Vagina (tissue), 2 donors: ENCODE measurements at regions not wholly inside any gene's neighbourhood (a gene's known extent, or its start where the extent isn't known, plus 50 kb on each side); places are given as distances from the start of the nearest gene placed in this dataset.

ENCODE experiments used
- POLR2AphosphoS5 ChIP-seq, 2 donors: sonication (generic); formaldehyde crosslinking; IDR thresholded peaks; one replicate each; pipeline ENCODE4 v1.9.0; 2017; ENCODE audit warnings: antibody characterized with exemption in 2 of 2, mild to moderate bottlenecking in 2 of 2, low read depth in 1 of 2; ENCODE audit not compliant: insufficient read depth in 1 of 2
- TF ChIP-seq, protein P1 (sequence below), 3 experiments: fragments of 450-650 bp in 2 of 3; fragments of 200-600 bp in 1 of 3; sonication (generic) in 1 of 3; IDR thresholded peaks; one replicate each; pipeline ENCODE4 v1.5.1; 2017 to 2019; ENCODE audit warnings: antibody characterized with exemption in 3 of 3, mild to moderate bottlenecking in 2 of 3, moderate library complexity in 2 of 3

- TF ChIP-seq, protein P1, sequence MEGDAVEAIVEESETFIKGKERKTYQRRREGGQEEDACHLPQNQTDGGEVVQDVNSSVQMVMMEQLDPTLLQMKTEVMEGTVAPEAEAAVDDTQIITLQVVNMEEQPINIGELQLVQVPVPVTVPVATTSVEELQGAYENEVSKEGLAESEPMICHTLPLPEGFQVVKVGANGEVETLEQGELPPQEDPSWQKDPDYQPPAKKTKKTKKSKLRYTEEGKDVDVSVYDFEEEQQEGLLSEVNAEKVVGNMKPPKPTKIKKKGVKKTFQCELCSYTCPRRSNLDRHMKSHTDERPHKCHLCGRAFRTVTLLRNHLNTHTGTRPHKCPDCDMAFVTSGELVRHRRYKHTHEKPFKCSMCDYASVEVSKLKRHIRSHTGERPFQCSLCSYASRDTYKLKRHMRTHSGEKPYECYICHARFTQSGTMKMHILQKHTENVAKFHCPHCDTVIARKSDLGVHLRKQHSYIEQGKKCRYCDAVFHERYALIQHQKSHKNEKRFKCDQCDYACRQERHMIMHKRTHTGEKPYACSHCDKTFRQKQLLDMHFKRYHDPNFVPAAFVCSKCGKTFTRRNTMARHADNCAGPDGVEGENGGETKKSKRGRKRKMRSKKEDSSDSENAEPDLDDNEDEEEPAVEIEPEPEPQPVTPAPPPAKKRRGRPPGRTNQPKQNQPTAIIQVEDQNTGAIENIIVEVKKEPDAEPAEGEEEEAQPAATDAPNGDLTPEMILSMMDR (IDR thresholded peaks at IDR 0.05): no peak
- TF ChIP-seq POLR2AphosphoS5 (IDR thresholded peaks at IDR 0.05; ENCODE audit: insufficient read depth in 1 of 2, low read depth in 1 of 2): no peak
Observed at GRCh38 chr5:92899611-92900010, 681.4 kb downstream of the NR2F1-AS1 start.
